ENCODE measurements at regions not wholly inside any gene's neighbourhood (a gene's known extent, or its start where the extent isn't known, plus 50 kb on each side); places are given as distances from the start of the nearest gene placed in this dataset.

- H3K4me1 ChIP-seq: no peaks in the 10 kb centered on the region
- no peak overlapping the region for H3K4me3 ChIP-seq
- ChIA-PET CTCF (interaction anchor here (1.6 kb wide), 1 partner anchor 19 kb away, joined by 3 read pairs; no protein-coding TSS in a partner anchor), POLR2A (no interaction called here)
- no peak for ATAC-seq
- H3K4me2 ChIP-seq: no peak overlapping the region
- H3K27ac ChIP-seq: no peak overlapping the region
- TF ChIP-seq KDM5A (IDR thresholded peaks at IDR 0.05) (no peak), KDM1A (IDR thresholded peaks at IDR 0.05; ENCODE audit: low read depth) (no peak), RNF2 (IDR thresholded peaks at IDR 0.05; ENCODE audit: borderline replicate concordance, low read depth) (no peak), NPAS2 (CRISPR knock-in tag; IDR thresholded peaks at IDR 0.05; ENCODE audit: borderline replicate concordance) (no peak)
- FAIRE-seq: no peak
- 3% methylated on average over 4 of the region's 4 CpGs for WGBS (ENCODE audit: missing lambda C conversion rate)
- DNase-seq (ENCODE audit: low read depth in 1 of 2, low spot score in 1 of 2): no peak
- H3K9me3 ChIP-seq: no peaks in the 10 kb centered on the region
Observed at GRCh38 chr11:30772908-30773307, 186.8 kb upstream of the MPPED2 start.

GRCh38 chr11:30763951-30764350 lies 177.8 kb upstream of the MPPED2 start:
- Histone ChIP-seq H3K4me3 (no peak overlapping the region), H3K4me1 (no peaks in the 10 kb centered on the region), H3K9me3 (no peaks in the 10 kb centered on the region), H3K4me2 (no peak overlapping the region), H3K27ac (no peak overlapping the region)
- POLR2A ChIA-PET: no interaction called here
- CTCF ChIA-PET: no interaction called here
- DNase-seq (ENCODE audit: low read depth in 1 of 2, low spot score in 1 of 2) (no peak), FAIRE-seq (no peak), ATAC-seq (no peak)
- 34% methylated on average over 5 of the region's 5 CpGs for WGBS (ENCODE audit: missing lambda C conversion rate)
- TF ChIP-seq, protein P1, sequence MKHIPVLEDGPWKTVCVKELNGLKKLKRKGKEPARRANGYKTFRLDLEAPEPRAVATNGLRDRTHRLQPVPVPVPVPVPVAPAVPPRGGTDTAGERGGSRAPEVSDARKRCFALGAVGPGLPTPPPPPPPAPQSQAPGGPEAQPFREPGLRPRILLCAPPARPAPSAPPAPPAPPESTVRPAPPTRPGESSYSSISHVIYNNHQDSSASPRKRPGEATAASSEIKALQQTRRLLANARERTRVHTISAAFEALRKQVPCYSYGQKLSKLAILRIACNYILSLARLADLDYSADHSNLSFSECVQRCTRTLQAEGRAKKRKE (CRISPR knock-in tag; IDR thresholded peaks at IDR 0.05; ENCODE audit: low read depth): no peak
- TF ChIP-seq FOXS1 (CRISPR knock-in tag; IDR thresholded peaks at IDR 0.05) (no peak), SREBF2 (IDR thresholded peaks at IDR 0.05) (no peak), MAFK (IDR thresholded peaks at IDR 0.05; ENCODE audit: partially characterized antibody) (no peak), FOSB (CRISPR knock-in tag; IDR thresholded peaks at IDR 0.05) (no peak), NR3C1 (IDR thresholded peaks at IDR 0.05) (no peak), E2F6 (IDR thresholded peaks at IDR 0.05; ENCODE audit: borderline replicate concordance, low read depth) (no peak), FOSL2 (IDR thresholded peaks at IDR 0.05) (no peak), FOSL2 (CRISPR knock-in tag; IDR thresholded peaks at IDR 0.05) (no peak), CTCF (IDR thresholded peaks at IDR 0.05) (no peak), CBX8 (IDR thresholded peaks at IDR 0.05) (no peak), HMGXB4 (CRISPR knock-in tag; IDR thresholded peaks at IDR 0.05; ENCODE audit: borderline replicate concordance) (no peak), HOXB5 (CRISPR knock-in tag; IDR thresholded peaks at IDR 0.05) (no peak), EP300 (IDR thresholded peaks at IDR 0.05) (no peak), ZSCAN20 (CRISPR knock-in tag; IDR thresholded peaks at IDR 0.05) (no peak), CHD2 (IDR thresholded peaks at IDR 0.05; ENCODE audit: low read length, partially characterized antibody) (no peak)
- TF ChIP-seq, protein P2, sequence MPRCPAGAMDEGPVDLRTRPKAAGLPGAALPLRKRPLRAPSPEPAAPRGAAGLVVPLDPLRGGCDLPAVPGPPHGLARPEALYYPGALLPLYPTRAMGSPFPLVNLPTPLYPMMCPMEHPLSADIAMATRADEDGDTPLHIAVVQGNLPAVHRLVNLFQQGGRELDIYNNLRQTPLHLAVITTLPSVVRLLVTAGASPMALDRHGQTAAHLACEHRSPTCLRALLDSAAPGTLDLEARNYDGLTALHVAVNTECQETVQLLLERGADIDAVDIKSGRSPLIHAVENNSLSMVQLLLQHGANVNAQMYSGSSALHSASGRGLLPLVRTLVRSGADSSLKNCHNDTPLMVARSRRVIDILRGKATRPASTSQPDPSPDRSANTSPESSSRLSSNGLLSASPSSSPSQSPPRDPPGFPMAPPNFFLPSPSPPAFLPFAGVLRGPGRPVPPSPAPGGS (IDR thresholded peaks at IDR 0.05): no peak
- TF ChIP-seq, protein P3, sequence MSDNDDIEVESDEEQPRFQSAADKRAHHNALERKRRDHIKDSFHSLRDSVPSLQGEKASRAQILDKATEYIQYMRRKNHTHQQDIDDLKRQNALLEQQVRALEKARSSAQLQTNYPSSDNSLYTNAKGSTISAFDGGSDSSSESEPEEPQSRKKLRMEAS (IDR thresholded peaks at IDR 0.05): no peak
- TF ChIP-seq, protein P4, sequence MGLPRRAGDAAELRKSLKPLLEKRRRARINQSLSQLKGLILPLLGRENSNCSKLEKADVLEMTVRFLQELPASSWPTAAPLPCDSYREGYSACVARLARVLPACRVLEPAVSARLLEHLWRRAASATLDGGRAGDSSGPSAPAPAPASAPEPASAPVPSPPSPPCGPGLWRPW (IDR thresholded peaks at IDR 0.05): no peak
